GM23248 (cell line): ENCODE measurements at regions not wholly inside any gene's neighbourhood (a gene's known extent, or its start where the extent isn't known, plus 50 kb on each side); places are given as distances from the start of the nearest gene placed in this dataset.

ENCODE experiments used
- EZH2 ChIP-seq: fragments of 200-600 bp; sonication (generic); IDR thresholded peaks from 2 replicates; pipeline ENCODE4 v1.6.1; 2018; ENCODE audit warnings: antibody characterized with exemption, mild to moderate bottlenecking; ENCODE audit not compliant: insufficient read depth, poor library complexity, severe bottlenecking
- EZH2phosphoT487 ChIP-seq: fragments of 200-600 bp; sonication (generic); IDR thresholded peaks from 2 replicates; pipeline ENCODE4 v1.6.1; 2018; ENCODE audit warnings: antibody characterized with exemption, moderate library complexity, mild to moderate bottlenecking, low read depth; ENCODE audit not compliant: insufficient read depth

DNA sequence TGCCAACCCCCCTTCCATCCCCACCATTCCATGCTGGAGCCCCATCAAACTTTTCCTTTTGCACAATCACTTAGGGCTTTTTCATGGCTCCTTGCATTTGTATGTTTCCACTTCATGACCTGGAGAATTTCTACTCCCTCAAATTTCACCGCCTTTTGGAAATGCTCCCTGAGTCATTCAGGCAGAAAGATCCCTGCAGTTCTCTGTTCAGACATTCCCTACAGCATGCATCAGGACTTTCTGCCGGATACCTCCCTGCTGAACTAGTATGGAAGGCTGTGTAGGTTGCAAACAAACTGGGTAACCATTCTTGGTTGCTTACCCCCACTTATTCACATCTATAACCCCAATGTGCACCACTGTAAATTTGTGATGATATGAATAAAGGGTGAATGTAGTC, 389.6 kb upstream of the CELF4 start:
- no peak for TF ChIP-seq EZH2phosphoT487
- no peak for TF ChIP-seq EZH2
